SK-N-SH (cell line): ENCODE measurements at regions not wholly inside any gene's neighbourhood (a gene's known extent, or its start where the extent isn't known, plus 50 kb on each side); places are given as distances from the start of the nearest gene placed in this dataset.

Experiments
- EP300 ChIP-seq, 2 experiments: IDR thresholded peaks; 2 replicates each; pipeline versions ENCODE4 v1.4.0 to v1.6.1; 2012; ENCODE audit warnings: borderline replicate concordance in 1 of 2, low read depth in 1 of 2, low read length in 1 of 2
- EZH2phosphoT487 ChIP-seq: fragments of 200-600 bp; sonication (generic); IDR thresholded peaks from 2 replicates; pipeline ENCODE4 v1.6.1; 2017; ENCODE audit warnings: low read depth, mixed run types, mild to moderate bottlenecking, antibody characterized with exemption, moderate library complexity, borderline replicate concordance
- FOSL2 ChIP-seq: IDR thresholded peaks from 2 replicates; pipeline ENCODE4 v1.4.0; 2012; ENCODE audit warnings: low read depth, mild to moderate bottlenecking, moderate library complexity, borderline replicate concordance
- FOXM1 ChIP-seq: IDR thresholded peaks from 2 replicates; pipeline ENCODE4 v1.4.0; 2012; ENCODE audit warnings: low read depth, mild to moderate bottlenecking
- JUND ChIP-seq: IDR thresholded peaks from 2 replicates; pipeline ENCODE4 v1.4.0; 2012
- MXI1 ChIP-seq: IDR thresholded peaks from 2 replicates; pipeline ENCODE4 v1.6.1; 2012; ENCODE audit warnings: mild to moderate bottlenecking, low read depth, low read length, improper control_type of control experiment
- POLR2AphosphoS5 ChIP-seq: IDR thresholded peaks from 2 replicates; pipeline ENCODE4 v1.6.1; 2012; ENCODE audit warnings: low read depth, low read length
- RAD21 ChIP-seq: IDR thresholded peaks from 2 replicates; pipeline ENCODE4 v1.6.1; 2012; ENCODE audit warnings: mild to moderate bottlenecking, low read length
- SIN3A ChIP-seq: IDR thresholded peaks from 2 replicates; pipeline ENCODE4 v1.6.1; 2012; ENCODE audit warnings: low read depth, mild to moderate bottlenecking, low read length, moderate library complexity, borderline replicate concordance
- SMC3 ChIP-seq: IDR thresholded peaks from 2 replicates; pipeline ENCODE4 v1.6.1; 2012; ENCODE audit warnings: low read depth, low read length, improper control_type of control experiment
- TF ChIP-seq, protein P1 (sequence below): fragments of 200-600 bp; sonication (generic); IDR thresholded peaks from 2 replicates; pipeline ENCODE4 v1.6.1; 2017; ENCODE audit warnings: antibody characterized with exemption, mild to moderate bottlenecking, moderate library complexity
- TF ChIP-seq, protein P2 (sequence below): fragments of 150-350 bp; IDR thresholded peaks from 2 replicates; pipeline ENCODE4 v1.6.1; 2017; ENCODE audit warnings: antibody characterized with exemption, low read length, low read depth, borderline replicate concordance
- TF ChIP-seq, protein P3 (sequence below): fragments of 150-350 bp; IDR thresholded peaks from 2 replicates; pipeline ENCODE4 v1.6.1; 2016; ENCODE audit warnings: mild to moderate bottlenecking, low read depth, low read length

DNA sequence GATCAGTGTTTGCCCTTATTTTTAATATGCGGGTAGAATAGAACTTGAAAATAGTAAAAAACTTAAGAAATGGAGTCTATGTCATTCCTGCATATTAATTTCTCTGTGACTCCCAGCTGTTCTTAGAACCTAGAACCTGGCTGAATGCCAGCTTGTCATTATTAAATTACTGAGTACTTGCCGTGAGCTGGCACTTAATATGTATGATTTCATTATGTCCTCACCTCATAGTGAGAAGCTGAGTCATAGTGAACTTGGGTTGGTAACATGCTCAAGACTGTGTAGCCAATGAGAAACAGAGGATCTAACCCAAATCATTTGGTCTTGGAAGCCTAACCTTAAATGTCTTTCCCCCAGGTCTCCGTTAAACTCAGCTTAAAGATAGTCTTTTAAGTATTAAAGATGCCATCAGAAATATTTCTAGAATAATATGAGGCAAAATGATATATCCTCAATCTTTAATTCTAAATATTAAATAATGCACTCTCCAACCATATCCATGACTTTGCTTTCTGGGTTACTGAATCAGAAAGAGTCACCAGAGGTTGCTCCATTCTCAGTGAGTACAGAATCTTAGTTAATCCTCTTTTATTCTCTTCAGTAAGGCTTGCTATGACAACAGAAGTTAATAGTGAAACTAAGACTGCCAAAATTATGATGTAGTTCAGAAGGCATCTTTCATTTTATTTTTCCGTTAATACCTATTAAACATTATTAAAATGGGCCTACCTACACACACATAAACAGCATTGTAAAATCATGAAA, 58.6 kb upstream of the TLL1 start:
- TF ChIP-seq, protein P1, sequence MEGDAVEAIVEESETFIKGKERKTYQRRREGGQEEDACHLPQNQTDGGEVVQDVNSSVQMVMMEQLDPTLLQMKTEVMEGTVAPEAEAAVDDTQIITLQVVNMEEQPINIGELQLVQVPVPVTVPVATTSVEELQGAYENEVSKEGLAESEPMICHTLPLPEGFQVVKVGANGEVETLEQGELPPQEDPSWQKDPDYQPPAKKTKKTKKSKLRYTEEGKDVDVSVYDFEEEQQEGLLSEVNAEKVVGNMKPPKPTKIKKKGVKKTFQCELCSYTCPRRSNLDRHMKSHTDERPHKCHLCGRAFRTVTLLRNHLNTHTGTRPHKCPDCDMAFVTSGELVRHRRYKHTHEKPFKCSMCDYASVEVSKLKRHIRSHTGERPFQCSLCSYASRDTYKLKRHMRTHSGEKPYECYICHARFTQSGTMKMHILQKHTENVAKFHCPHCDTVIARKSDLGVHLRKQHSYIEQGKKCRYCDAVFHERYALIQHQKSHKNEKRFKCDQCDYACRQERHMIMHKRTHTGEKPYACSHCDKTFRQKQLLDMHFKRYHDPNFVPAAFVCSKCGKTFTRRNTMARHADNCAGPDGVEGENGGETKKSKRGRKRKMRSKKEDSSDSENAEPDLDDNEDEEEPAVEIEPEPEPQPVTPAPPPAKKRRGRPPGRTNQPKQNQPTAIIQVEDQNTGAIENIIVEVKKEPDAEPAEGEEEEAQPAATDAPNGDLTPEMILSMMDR: no peak
- TF ChIP-seq, protein P2, sequence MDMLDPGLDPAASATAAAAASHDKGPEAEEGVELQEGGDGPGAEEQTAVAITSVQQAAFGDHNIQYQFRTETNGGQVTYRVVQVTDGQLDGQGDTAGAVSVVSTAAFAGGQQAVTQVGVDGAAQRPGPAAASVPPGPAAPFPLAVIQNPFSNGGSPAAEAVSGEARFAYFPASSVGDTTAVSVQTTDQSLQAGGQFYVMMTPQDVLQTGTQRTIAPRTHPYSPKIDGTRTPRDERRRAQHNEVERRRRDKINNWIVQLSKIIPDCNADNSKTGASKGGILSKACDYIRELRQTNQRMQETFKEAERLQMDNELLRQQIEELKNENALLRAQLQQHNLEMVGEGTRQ: no peak
- TF ChIP-seq EZH2phosphoT487 (no peak), SIN3A (no peak), POLR2AphosphoS5 (no peak), SMC3 (no peak), FOXM1 (no peak), MXI1 (no peak), FOSL2 (no peak), EP300 (IDR thresholded peaks at IDR 0.05; ENCODE audit: borderline replicate concordance in 1 of 2, low read depth in 1 of 2, low read length in 1 of 2) (no peak), JUND (no peak), RAD21 (no peak)
- TF ChIP-seq, protein P3, sequence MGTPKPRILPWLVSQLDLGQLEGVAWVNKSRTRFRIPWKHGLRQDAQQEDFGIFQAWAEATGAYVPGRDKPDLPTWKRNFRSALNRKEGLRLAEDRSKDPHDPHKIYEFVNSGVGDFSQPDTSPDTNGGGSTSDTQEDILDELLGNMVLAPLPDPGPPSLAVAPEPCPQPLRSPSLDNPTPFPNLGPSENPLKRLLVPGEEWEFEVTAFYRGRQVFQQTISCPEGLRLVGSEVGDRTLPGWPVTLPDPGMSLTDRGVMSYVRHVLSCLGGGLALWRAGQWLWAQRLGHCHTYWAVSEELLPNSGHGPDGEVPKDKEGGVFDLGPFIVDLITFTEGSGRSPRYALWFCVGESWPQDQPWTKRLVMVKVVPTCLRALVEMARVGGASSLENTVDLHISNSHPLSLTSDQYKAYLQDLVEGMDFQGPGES: no peak
